ENCODE measurements at regions not wholly inside any gene's neighbourhood (a gene's known extent, or its start where the extent isn't known, plus 50 kb on each side); places are given as distances from the start of the nearest gene placed in this dataset.

- in situ Hi-C loops (cut with MboI; ENCODE audit: low sequenced_read_pairs) = no loop called here
- TF ChIP-seq MAZ (IDR thresholded peaks at IDR 0.05; ENCODE audit: borderline replicate concordance, low read depth, low read length) (no peak), RFX5 (IDR thresholded peaks at IDR 0.05; ENCODE audit: low read depth, low read length) (no peak), CHD1 (IDR thresholded peaks at IDR 0.05; ENCODE audit: low read depth, low read length) (no peak), RCOR1 (IDR thresholded peaks at IDR 0.05; ENCODE audit: insufficient replicate concordance, low read length) (no peak), BHLHE40 (IDR thresholded peaks at IDR 0.05; ENCODE audit: low read depth, low read length) (no peak), FOS (IDR thresholded peaks at IDR 0.05; ENCODE audit: low read depth, low read length) (no peak), SMC3 (IDR thresholded peaks at IDR 0.05; ENCODE audit: low read depth, low read length) (no peak), RAD21 (IDR thresholded peaks at IDR 0.05; ENCODE audit: low read length) (no peak), MAFK (IDR thresholded peaks at IDR 0.05; ENCODE audit: low read depth, low read length) (no peak), ELK1 (IDR thresholded peaks at IDR 0.05; ENCODE audit: borderline replicate concordance, low read depth, low read length) (no peak), NFE2L2 (IDR thresholded peaks at IDR 0.05; ENCODE audit: low read depth, low read length) (no peak), POLR2A (IDR thresholded peaks at IDR 0.05; ENCODE audit: low read depth, low read length) (no peak), MXI1 (IDR thresholded peaks at IDR 0.05; ENCODE audit: borderline replicate concordance, low read depth, low read length) (no peak), CEBPB (IDR thresholded peaks at IDR 0.05; ENCODE audit: low read depth, low read length) (no peak)
- TF ChIP-seq, protein P1, sequence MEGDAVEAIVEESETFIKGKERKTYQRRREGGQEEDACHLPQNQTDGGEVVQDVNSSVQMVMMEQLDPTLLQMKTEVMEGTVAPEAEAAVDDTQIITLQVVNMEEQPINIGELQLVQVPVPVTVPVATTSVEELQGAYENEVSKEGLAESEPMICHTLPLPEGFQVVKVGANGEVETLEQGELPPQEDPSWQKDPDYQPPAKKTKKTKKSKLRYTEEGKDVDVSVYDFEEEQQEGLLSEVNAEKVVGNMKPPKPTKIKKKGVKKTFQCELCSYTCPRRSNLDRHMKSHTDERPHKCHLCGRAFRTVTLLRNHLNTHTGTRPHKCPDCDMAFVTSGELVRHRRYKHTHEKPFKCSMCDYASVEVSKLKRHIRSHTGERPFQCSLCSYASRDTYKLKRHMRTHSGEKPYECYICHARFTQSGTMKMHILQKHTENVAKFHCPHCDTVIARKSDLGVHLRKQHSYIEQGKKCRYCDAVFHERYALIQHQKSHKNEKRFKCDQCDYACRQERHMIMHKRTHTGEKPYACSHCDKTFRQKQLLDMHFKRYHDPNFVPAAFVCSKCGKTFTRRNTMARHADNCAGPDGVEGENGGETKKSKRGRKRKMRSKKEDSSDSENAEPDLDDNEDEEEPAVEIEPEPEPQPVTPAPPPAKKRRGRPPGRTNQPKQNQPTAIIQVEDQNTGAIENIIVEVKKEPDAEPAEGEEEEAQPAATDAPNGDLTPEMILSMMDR (conservative IDR thresholded peaks at IDR 0.05; ENCODE audit: low read depth, low read length) = no peak
- TF ChIP-seq, protein P2, sequence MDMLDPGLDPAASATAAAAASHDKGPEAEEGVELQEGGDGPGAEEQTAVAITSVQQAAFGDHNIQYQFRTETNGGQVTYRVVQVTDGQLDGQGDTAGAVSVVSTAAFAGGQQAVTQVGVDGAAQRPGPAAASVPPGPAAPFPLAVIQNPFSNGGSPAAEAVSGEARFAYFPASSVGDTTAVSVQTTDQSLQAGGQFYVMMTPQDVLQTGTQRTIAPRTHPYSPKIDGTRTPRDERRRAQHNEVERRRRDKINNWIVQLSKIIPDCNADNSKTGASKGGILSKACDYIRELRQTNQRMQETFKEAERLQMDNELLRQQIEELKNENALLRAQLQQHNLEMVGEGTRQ (IDR thresholded peaks at IDR 0.05; ENCODE audit: low read depth, low read length) = no peak
- H2AFZ ChIP-seq (replicated peaks; ENCODE audit: low read length, poor library complexity) = no peak overlapping the region
- H3K27me3 ChIP-seq (ENCODE audit: control insufficient read depth, insufficient read depth, low read length) = no peaks in the 10 kb centered on the region
- no CpG with 5 or more reads among the region's 4 CpGs for WGBS, 2 experiments (ENCODE audit: extremely low coverage in 2 of 2, insufficient read length in 1 of 2)
- no peak overlapping the region for H3K18ac ChIP-seq (ENCODE audit: low read depth, low read length)
- no peak overlapping the region for H3K27ac ChIP-seq (ENCODE audit: insufficient read depth, low read length)
- dilution Hi-C loops (cut with HindIII; ENCODE audit: low sequenced_read_pairs, unreplicated experiment) = no loop called here
- H3K9ac ChIP-seq (ENCODE audit: low read depth, low read length) = no peak overlapping the region
- peaks cover 18% of the 10 kb centered on the region for H3K9me3 ChIP-seq (ENCODE audit: control insufficient read depth, insufficient read depth, low read length)
- H2AK9ac ChIP-seq (replicated peaks; ENCODE audit: low read depth, low read length, poor library complexity) = no peak overlapping the region
- ATAC-seq (ENCODE audit: low read depth) = no peak
- no peak overlapping the region for H4K5ac ChIP-seq (ENCODE audit: low read depth, low read length)
- no peaks in the 10 kb centered on the region for H3K4me1 ChIP-seq (ENCODE audit: control insufficient read depth, insufficient read depth, low read length)
- H3K4me2 ChIP-seq (ENCODE audit: low read depth, low read length) = no peak overlapping the region
- H3K14ac ChIP-seq (replicated peaks; ENCODE audit: low read depth, low read length) = no peak overlapping the region
- H4K20me1 ChIP-seq (ENCODE audit: insufficient read depth, low read length) = no peaks in the 10 kb centered on the region
- H2AK5ac ChIP-seq (ENCODE audit: low read depth, low read length) = no peak overlapping the region
- intact Hi-C loops (cut with micrococcal nuclease) = no loop called here
- H3K79me1 ChIP-seq (ENCODE audit: low read depth in 1 of 2, low read length in 2 of 2) = no peaks in the 10 kb centered on the region
- H3K9me1 ChIP-seq (ENCODE audit: insufficient read depth, low read length) = no peaks in the 10 kb centered on the region
- H3K4me3 ChIP-seq (ENCODE audit: insufficient read depth, low read depth, low read length) = no peak overlapping the region
- H3K23ac ChIP-seq (ENCODE audit: low read depth, low read length) = no peak overlapping the region
- H2BK120ac ChIP-seq (ENCODE audit: low read depth, low read length) = no peak overlapping the region
- POLR2A ChIA-PET (ENCODE audit: unreplicated experiment) = no interaction called here
- DNase-seq = no peak
- no peaks in the 10 kb centered on the region for H3K36me3 ChIP-seq (ENCODE audit: control insufficient read depth, insufficient read depth, low read length)
- no peak overlapping the region for H4K91ac ChIP-seq (ENCODE audit: insufficient read depth, low read depth, low read length)
- H4K8ac ChIP-seq (ENCODE audit: low read depth in 2 of 2, low read length in 2 of 2) = no peak overlapping the region
- no peak overlapping the region for H3K4ac ChIP-seq (ENCODE audit: low read depth, low read length)
- no peak overlapping the region for H2BK5ac ChIP-seq (ENCODE audit: low read depth, low read length, poor library complexity, severe bottlenecking)
- BruUV-seq (replicated peaks) = no TSS peak
- CTCF ChIA-PET = no interaction called here
- no peak overlapping the region for H2BK15ac ChIP-seq (ENCODE audit: low read depth, low read length)
- no peak overlapping the region for H3K56ac ChIP-seq (ENCODE audit: extremely low read depth, insufficient read depth, low read length)
- no peak overlapping the region for H2BK20ac ChIP-seq (ENCODE audit: low read depth, low read length)
Observed at GRCh38 chr7:54069843-54070242, 472.3 kb upstream of the VSTM2A start.
